GM18517 (cell line): ENCODE measurements at regions not wholly inside any gene's neighbourhood (a gene's known extent, or its start where the extent isn't known, plus 50 kb on each side); places are given as distances from the start of the nearest gene placed in this dataset.

Experiments used
- ATAC-seq: cut with Tn5 transposase; IDR thresholded peaks from one replicate; pipeline ENCODE4 v1.9.1; 2021; ENCODE audit warnings: mild to moderate bottlenecking, moderate library complexity; ENCODE audit not compliant: unreplicated experiment

DNA sequence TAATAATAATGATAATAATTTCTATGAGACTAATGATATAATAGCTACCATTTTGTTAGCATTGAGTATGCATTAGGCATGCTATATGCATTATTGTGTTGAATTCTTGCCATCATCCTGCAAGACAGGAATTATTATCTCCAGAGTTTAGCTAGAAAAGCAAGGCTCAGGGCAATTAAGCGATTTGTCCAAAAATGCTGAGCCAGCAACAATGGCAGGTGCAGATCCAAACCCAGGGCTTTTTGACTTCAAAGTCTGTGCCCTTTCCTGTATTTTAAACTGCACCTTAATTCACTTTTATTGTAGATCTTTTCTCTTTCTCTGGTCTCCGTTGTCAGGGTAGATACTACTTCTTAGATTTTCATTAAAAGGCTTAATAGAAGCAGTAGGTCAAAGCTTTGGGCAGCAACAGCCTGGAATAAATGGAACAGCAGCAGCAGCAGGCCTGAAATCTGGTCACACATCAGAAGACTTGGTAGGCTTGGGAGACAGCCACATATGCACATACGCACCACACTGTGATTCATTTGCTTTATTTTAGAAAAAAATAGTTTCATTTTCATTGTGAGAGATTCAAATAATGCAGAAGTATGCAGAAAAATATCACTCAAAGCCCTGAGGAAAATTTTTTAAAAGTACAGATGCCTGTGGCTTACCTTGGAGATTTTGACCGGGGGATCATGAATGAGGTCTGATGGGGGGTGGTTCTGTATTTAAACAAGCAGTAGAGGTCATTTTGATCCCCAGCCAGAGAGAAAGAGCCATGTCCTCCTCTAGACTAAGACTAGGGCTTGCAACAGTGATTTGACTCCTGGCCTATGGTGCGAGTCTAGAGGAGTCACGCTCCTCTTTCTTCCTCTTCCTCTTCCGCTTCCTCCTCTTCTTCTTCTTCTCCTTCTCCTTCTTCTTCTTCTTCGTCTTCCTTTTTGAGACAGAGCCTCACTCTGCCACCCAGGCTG lies 455.7 kb downstream of the TSN start:
- no peak for ATAC-seq

- no peak for ATAC-seq
Measured at GRCh38 chr2:122213312-122213711, 457.9 kb downstream of the TSN start.

DNA sequence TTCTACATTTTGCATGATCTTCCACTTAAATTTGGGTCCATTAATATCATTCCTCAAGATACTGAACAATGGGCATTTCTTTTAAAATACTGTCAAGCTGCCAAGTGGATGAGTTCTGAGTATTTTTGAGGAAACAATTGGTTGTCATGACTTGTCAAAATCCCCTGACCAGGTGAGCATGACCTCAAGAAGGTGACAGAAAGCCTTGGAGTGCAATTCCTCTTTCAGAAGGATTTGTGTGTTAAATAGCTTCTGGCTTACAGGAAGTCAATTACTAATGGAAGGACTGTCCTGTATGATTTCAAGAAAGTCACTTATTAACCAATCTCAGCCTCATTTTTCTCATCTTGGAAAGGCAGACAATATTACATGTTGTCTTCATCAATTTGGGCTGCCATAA lies 460.6 kb downstream of the TSN start:
- no peak for ATAC-seq

DNA sequence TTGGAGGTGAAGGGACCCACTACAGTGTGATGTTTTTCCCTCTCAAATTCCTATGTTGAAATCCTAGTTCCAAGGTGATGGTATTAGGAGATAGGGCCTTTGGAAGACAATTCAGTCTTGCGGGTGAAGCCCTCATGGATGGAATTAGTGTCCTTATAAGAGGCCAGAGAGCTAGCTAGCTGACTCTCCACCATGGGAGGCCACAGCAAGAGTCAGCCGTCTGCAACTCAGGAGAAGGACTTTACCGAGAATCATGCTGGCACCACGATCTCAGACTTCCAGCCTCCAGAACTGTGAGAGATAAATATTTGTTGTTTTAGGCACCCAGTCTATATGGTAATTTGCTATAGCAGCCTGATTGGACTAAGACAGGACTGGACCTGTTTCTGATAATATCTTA lies 461.4 kb downstream of the TSN start:
- ATAC-seq = no peak

DNA sequence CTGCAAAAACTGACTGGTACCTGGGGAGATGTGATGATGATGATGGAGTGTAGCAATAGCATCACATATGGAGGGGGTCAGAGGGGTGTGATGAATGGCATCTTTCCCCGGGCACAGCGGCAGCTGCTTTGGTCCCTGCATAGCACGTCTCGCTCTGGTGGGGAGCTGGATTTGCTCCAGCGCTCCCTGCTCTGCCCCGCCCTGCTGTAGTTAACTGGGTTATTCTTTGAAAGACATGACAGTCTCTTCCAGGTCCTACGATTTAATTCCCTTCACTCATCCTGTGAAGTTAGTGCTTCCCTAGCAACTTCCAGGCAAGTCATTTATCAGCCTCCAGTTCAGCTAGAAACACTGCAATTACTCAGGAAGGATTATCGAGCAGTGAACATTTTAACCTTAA lies 463.1 kb downstream of the TSN start:
- no peak for ATAC-seq

DNA sequence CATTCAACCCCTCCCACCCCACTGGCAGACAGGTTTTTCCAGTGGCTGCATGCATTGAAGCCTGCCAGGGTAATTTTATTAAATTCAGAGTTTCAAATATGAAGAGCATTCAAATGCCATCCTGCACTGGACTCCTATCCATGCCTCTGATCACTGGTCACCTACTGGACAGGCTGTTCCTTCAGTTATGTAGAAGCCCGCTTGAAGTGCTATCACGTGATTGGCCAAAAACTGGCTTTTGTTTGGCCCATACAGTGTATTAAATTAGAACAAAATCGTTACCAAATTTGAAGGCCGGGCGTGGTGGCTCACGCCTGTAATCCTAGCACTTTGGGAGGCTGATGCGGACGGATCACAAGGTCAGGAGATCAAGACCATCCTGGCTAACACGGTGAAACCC lies 464.1 kb downstream of the TSN start:
- no peak for ATAC-seq

GRCh38 chr2:122221665-122222064 lies 466.2 kb downstream of the TSN start:
- ATAC-seq = no peak

GRCh38 chr2:122231296-122231695 lies 475.8 kb downstream of the TSN start:
- ATAC-seq = no peak

- ATAC-seq = no peak
Measured at GRCh38 chr2:122233372-122233771, 477.9 kb downstream of the TSN start.

GRCh38 chr2:122236152-122236874 lies 480.9 kb downstream of the TSN start:
- ATAC-seq = no peak

DNA sequence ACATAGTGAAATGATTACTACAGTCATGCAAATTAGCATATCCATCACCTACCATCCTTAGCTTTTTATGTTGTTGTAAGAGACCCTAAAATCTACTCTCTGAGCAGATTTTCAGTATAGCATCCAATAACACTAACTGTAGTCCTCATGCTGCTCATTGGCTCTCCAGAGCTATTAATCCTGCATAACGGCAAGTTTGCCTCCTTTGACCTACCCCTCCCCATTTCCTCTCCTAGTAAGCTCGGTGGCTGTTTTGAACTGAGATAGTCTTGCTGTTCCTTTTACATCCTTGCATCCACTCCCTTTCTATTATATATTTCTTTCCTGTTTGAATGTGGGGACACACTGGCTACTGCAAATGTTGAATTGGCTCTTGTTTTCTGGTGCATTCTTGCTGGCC lies 481.5 kb downstream of the TSN start:
- ATAC-seq = no peak

- ATAC-seq = no peak
Measured at GRCh38 chr2:122237450-122237849, 482.0 kb downstream of the TSN start.

DNA sequence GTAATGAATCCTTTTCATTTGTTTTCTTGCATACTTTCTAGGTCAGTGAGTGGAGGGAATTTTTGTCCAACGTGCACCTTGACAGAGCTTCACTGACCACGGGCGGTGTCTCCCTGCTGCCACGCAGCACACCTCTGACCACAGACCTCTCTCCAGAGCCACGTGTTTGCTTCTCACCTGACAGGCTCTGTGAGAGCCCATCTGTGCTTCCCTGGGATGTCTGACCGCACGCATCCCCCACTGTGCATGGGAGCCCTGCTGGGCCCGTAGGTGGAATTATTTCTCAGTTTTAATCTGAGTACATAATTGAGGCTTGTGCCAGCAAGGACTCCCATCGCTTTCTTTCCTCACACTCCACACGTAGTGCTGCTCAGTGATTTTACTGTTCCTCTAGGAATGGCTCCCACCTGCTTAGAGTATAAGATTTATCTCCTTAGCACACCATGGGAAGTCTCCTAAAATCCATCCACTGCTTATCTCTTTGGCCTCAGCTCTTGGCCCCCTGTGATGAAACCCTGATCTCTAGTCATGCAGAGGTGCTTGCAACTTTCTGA lies 482.6 kb downstream of the TSN start:
- ATAC-seq = no peak

- ATAC-seq = no peak
Measured at GRCh38 chr2:122239440-122239839, 484.0 kb downstream of the TSN start.

DNA sequence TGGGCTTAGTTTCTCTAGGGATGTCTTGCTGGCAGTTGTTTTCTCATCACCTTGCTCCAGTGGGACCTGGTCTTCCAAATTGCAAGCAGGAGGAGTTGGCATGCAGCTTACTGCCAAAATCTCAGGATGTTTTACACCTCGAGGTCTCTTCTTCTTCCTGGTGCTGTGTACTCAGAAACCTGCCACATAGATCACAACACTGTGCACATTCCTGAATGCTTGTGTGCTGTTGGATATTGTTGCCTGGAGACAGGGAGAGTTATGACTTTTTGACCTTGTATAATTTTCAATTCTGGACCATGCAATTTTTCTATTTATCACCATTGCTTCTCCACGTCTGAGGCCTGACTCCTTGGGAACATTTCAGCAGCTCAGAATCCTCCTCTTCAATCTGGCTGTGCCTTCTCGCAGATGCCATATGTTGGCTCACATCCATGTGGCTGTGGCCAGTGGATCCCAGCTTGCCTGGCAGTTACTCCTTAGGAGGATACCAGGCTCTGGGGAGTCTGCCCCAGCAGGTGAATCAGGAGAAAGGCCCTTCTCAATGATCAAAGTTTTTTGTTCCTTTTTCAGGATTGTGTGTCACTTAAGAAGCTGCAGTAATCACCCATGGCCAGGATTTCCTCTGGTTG lies 489.3 kb downstream of the TSN start:
- ATAC-seq = no peak

- ATAC-seq = no peak
Measured at GRCh38 chr2:122249673-122250072, 494.2 kb downstream of the TSN start.

GRCh38 chr2:122251158-122251557 lies 495.7 kb downstream of the TSN start:
- no peak for ATAC-seq

DNA sequence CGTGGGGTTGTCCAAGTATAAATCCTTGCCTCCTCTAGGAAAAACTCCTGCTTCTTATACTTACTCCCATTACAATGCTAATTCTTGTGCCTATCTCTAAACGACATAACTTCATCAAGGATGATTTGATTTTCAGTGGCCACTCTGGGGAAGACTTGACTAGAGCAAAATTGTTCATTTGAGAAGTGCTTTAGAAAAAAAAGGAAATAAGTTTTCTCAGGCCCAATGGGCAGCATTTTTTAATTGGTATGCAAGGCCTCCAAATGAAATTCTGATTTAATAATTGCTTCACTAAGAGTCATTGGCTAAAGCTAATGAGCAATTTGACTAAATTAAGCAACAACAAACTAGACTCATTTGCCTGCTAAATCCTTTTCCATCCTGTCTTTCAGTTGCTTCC lies 496.1 kb downstream of the TSN start:
- no peak for ATAC-seq

DNA sequence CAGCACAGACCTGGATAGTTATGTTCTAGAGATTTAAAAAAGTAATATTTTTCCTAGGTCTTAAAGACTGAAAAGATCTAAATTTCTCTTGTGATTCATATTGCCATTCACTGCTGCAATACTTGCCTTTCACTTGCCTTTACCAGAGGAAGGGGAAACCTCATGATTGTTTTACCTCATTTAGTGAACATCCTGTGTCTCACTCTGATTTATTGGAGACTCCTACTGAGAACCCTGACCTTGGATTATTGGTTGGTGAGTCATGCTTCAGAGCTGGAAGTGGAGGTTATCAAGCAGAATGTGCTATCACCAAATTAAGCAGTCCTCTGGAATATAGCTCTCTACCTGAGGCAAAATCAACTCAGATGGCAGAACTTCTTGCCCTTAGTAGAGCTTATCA lies 500.5 kb downstream of the TSN start:
- ATAC-seq = no peak

DNA sequence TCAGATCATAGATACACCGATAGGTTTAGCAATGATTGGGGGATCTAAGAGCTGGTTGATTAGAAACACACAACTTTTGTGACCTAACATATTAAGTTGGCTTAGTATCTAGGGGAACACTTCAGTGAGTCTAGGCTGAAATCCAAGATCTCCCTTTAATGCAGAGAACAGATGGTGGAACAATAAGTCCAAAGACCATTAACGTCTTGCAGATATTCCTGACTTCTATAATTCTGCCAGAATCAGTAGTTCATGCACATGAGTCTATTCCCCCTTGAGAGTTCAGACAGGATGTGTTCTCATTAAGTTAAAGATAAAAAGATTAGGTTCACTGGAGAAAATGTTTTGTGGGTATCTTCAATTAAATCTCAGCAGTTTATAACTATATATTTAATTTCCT lies 506.5 kb downstream of the TSN start:
- no peak for ATAC-seq

DNA sequence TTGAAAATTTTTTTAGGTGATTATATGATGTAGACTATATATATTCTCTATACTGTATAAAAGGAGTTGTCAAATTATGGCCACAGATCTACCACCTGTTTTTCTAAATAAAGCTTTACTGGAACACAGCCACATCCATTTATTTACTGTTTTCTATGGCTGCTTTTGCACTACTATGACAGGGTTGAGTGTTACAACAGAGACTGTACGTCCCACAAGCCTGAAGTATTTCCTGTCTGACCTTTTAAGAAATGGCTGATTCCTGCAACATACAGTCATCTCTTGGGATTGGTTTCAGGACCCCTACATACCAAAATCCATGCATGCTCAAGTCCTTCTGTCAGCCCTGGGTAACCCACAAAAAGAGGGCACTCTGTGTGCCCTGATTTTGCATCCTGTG lies 508.3 kb downstream of the TSN start:
- no peak for ATAC-seq
